WTC11 (cell line): ENCODE measurements at regions not wholly inside any gene's neighbourhood (a gene's known extent, or its start where the extent isn't known, plus 50 kb on each side); places are given as distances from the start of the nearest gene placed in this dataset.

Source experiments
- ATAC-seq: fragments of 200-7000 bp; cut with Tn5 transposase; 2 replicates; pipeline ENCODE4 v1.10.0; 2021; ENCODE audit warnings: mild to moderate bottlenecking, moderate library complexity
- CTCF ChIA-PET: fragments of 300-600 bp; sonication (Branson Sonifier 250); formaldehyde crosslinking; loops from one replicate; lab custom pipeline; 2021; ENCODE audit warnings: antibody characterized with exemption; lab: Charles Lee
- POLR2A ChIA-PET: fragments of 350-600 bp; sonication (Branson Sonifier 250); formaldehyde crosslinking; loops from one replicate; lab custom pipeline; 2021; ENCODE audit warnings: antibody characterized with exemption; lab: Charles Lee
- DNase-seq: peaks from one replicate; pipeline ENCODE4 v3.0.0; 2021; ENCODE audit warnings: low spot score
- H3K27ac Mint-ChIP-seq: 2 replicates; pipeline ENCODE4 v1.8.0; 2021; ENCODE audit warnings: mixed read lengths
- H3K27me3 Mint-ChIP-seq: 2 replicates; pipeline ENCODE4 v1.8.0; 2021; ENCODE audit warnings: low read depth, mild to moderate bottlenecking, moderate library complexity, mixed read lengths
- H3K36me3 Mint-ChIP-seq: 2 replicates; pipeline ENCODE4 v1.8.0; 2021; ENCODE audit warnings: mixed read lengths
- H3K4me1 Mint-ChIP-seq: 2 replicates; pipeline ENCODE4 v1.8.0; 2022; ENCODE audit warnings: mixed read lengths
- H3K4me3 Mint-ChIP-seq: 2 replicates; pipeline ENCODE4 v1.8.0; 2021; ENCODE audit warnings: mild to moderate bottlenecking, moderate library complexity, mixed read lengths
- H3K9me3 Mint-ChIP-seq: 2 replicates; pipeline ENCODE4 v1.8.0; 2021; ENCODE audit warnings: mixed read lengths
- E2F4 ChIP-seq: sonication (generic); formaldehyde crosslinking; IDR thresholded peaks from 2 replicates; pipeline ENCODE4 v1.8.1; 2022; ENCODE audit warnings: low read depth, mild to moderate bottlenecking, moderate library complexity, missing genetic modification reagents, borderline replicate concordance
- ESRRA ChIP-seq: sonication (generic); formaldehyde crosslinking; IDR thresholded peaks from 2 replicates; pipeline ENCODE4 v1.8.1; 2022; ENCODE audit warnings: mild to moderate bottlenecking, missing genetic modification reagents, borderline replicate concordance
- ETV6 ChIP-seq: sonication (generic); formaldehyde crosslinking; IDR thresholded peaks from 2 replicates; pipeline ENCODE4 v1.8.1; 2022; ENCODE audit warnings: mild to moderate bottlenecking, missing genetic modification reagents
- FOXJ3 ChIP-seq: sonication (generic); formaldehyde crosslinking; IDR thresholded peaks from 2 replicates; pipeline ENCODE4 v1.9.0; 2021; ENCODE audit warnings: missing genetic modification reagents, mild to moderate bottlenecking, borderline replicate concordance
- HMGXB4 ChIP-seq: sonication (generic); formaldehyde crosslinking; IDR thresholded peaks from 2 replicates; pipeline ENCODE4 v1.8.1; 2023; ENCODE audit warnings: mild to moderate bottlenecking, moderate library complexity, missing genetic modification reagents
- MAX ChIP-seq: sonication (generic); formaldehyde crosslinking; IDR thresholded peaks from 2 replicates; pipeline ENCODE4 v1.8.0; 2022; ENCODE audit warnings: mild to moderate bottlenecking, missing genetic modification reagents
- MLX ChIP-seq: sonication (generic); formaldehyde crosslinking; IDR thresholded peaks from 2 replicates; pipeline ENCODE4 v1.8.1; 2023; ENCODE audit warnings: mild to moderate bottlenecking, missing genetic modification reagents, moderate library complexity
- MXD4 ChIP-seq: fragments of 250-450 bp; sonication (Bioruptor Pico); IDR thresholded peaks from 2 replicates; pipeline ENCODE4 v1.8.0; 2021; ENCODE audit warnings: mild to moderate bottlenecking, moderate library complexity, borderline replicate concordance
- NFATC4 ChIP-seq: fragments of 250-450 bp; sonication (Bioruptor Pico); IDR thresholded peaks from 2 replicates; pipeline ENCODE4 v1.9.0; 2021; ENCODE audit warnings: mild to moderate bottlenecking
- NFE2L1 ChIP-seq: sonication (generic); formaldehyde crosslinking; IDR thresholded peaks from 2 replicates; pipeline ENCODE4 v1.8.1; 2023; ENCODE audit warnings: missing genetic modification reagents
- PRDM15 ChIP-seq: sonication (generic); formaldehyde crosslinking; IDR thresholded peaks from 2 replicates; pipeline ENCODE4 v1.8.0; 2022; ENCODE audit warnings: missing genetic modification reagents
- PREB ChIP-seq: sonication (generic); formaldehyde crosslinking; IDR thresholded peaks from 2 replicates; pipeline ENCODE4 v1.8.1; 2022; ENCODE audit warnings: mild to moderate bottlenecking, missing genetic modification reagents, moderate library complexity, borderline replicate concordance
- ZNF263 ChIP-seq: sonication (generic); formaldehyde crosslinking; IDR thresholded peaks from 2 replicates; pipeline ENCODE4 v1.8.1; 2022; ENCODE audit warnings: low read depth, mild to moderate bottlenecking, moderate library complexity, missing genetic modification reagents
- ZNF281 ChIP-seq: sonication (generic); formaldehyde crosslinking; IDR thresholded peaks from 2 replicates; pipeline ENCODE4 v1.8.0; 2023; ENCODE audit warnings: mild to moderate bottlenecking, missing genetic modification reagents
- ZNF396 ChIP-seq: fragments of 250-450 bp; sonication (Bioruptor Pico); IDR thresholded peaks from 2 replicates; pipeline ENCODE4 v1.8.0; 2021; ENCODE audit warnings: mild to moderate bottlenecking, moderate library complexity, borderline replicate concordance
- ZNF416 ChIP-seq: fragments of 250-450 bp; sonication (Bioruptor Pico); IDR thresholded peaks from 2 replicates; pipeline ENCODE4 v1.9.0; 2021; ENCODE audit warnings: mild to moderate bottlenecking, inconsistent platforms
- ZNF532 ChIP-seq: fragments of 250-450 bp; sonication (Bioruptor Pico); IDR thresholded peaks from 2 replicates; pipeline ENCODE4 v1.9.0; 2021; ENCODE audit warnings: mild to moderate bottlenecking, borderline replicate concordance

- Mint-ChIP-seq H3K27me3 (no peaks in the 10 kb centered on the region), H3K4me1 (peaks cover 10% of the 10 kb centered on the region; the same call in 1 of the 2 replicates), H3K27ac (no peak overlapping the region), H3K36me3 (no peaks in the 10 kb centered on the region), H3K4me3 (no peak overlapping the region), H3K9me3 (no peaks in the 10 kb centered on the region)
- ChIA-PET POLR2A (interaction anchor here (0.7 kb wide), 2 partner anchors 17 to 80 kb away, joined by 3 read pairs; no protein-coding TSS in a partner anchor), CTCF (interaction anchor here (0.7 kb wide), 1 partner anchor 1169 kb away, joined by 3 read pairs; no protein-coding TSS in a partner anchor)
- TF ChIP-seq ESRRA (CRISPR knock-in tag) (no peak), ETV6 (CRISPR knock-in tag) (no peak), ZNF416 (no peak), ZNF263 (CRISPR knock-in tag) (no peak), ZNF281 (no peak), MAX (CRISPR knock-in tag) (no peak), PRDM15 (CRISPR knock-in tag) (no peak), PREB (CRISPR knock-in tag) (no peak), NFATC4 (no peak)
- DNase-seq (no peak), ATAC-seq (no peak)
Observed at GRCh38 chr13:103969520-103970050, 903.4 kb upstream of the SLC10A2 start.

- CTCF ChIA-PET, result no interaction called here
- H3K27me3 Mint-ChIP-seq, result no peaks in the 10 kb centered on the region
- peaks cover 6% of the 10 kb centered on the region; the same call in 1 of the 2 replicates for H3K4me1 Mint-ChIP-seq
- H3K9me3 Mint-ChIP-seq, result peaks cover 6% of the 10 kb centered on the region
- no peaks in the 10 kb centered on the region for H3K36me3 Mint-ChIP-seq
- no peak overlapping the region for H3K4me3 Mint-ChIP-seq
- POLR2A ChIA-PET, result no interaction called here
- ATAC-seq, result no peak
- DNase-seq, result no peak
- no peak overlapping the region for H3K27ac Mint-ChIP-seq
- TF ChIP-seq HMGXB4 (no peak), MLX (CRISPR knock-in tag) (no peak), E2F4 (CRISPR knock-in tag) (no peak), ZNF396 (no peak), NFE2L1 (CRISPR knock-in tag) (no peak), FOXJ3 (no peak), MXD4 (CRISPR knock-in tag) (no peak), ZNF532 (CRISPR knock-in tag) (no peak)
Observed at GRCh38 chr13:103965506-103966243, 899.5 kb upstream of the SLC10A2 start.
